NOMO-1 (cell line): ENCODE measurements at regions not wholly inside any gene's neighbourhood (a gene's known extent, or its start where the extent isn't known, plus 50 kb on each side); places are given as distances from the start of the nearest gene placed in this dataset.
A peak's percentile ranks its signal among the peaks of the same experiment; 100 is the strongest.

Experiments
- DNase-seq, 2 experiments: peaks; one replicate each; lab custom pipeline; 2025; ENCODE audit not compliant: unreplicated experiment in 2 of 2; lab: John Stamatoyannopoulos, UW

DNA sequence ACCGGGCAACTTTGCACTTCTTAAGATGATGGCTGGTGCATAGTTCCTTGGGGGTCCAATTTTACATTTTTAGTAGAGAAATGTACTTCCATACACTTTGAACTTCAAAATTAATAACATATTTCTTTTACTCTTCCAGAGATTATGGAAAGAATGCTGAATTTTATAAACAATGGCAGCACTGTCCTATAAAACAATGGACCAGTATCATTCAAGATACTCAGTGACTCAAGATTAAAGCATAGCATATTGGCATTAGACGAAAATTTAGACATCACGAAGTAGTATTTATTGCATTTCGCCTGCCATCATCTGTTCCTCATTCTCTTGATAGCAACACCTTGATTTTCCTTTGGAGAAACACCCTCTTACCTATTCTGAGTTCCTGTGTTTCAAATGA is 118.3 kb upstream of the ATF7IP start:
- no peak for DNase-seq

DNA sequence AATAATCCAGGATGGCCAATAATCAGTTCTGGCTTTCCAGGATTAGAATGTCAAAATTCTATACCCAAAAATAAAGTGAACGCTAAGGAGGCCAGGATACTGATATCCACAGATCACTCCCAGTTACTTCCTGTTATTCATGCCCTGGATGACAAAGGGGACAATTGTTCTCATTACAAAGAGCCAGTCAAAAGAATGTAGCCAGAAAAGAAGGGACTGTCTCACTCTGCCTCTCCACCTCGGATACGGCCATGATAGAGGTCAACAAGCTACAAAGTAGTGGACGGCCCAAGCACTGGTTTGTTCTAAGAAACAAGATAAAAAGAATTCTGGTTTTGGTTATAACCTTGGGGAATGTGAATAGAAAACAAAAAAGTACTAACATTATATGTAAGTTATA is 116.1 kb upstream of the ATF7IP start:
- DNase-seq, result no peak

DNA sequence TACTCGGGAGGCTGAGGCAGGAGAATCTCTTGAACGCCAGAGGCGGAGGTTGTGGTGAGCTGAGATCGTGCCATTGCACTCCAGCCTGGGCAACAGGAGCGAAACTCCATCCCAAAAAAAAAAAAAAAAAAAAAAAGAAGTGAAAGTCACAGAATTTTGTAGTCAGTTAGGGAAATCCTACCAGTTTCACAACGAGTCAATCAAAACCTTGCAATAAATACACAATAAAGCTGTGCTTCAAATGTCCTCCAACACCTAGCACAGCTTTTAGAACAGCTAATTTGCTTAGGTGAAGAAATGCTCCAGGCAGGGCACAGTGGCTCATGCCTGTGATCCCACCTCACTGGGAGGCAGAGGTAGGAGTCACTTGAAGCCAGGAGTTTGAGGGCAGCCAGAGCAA is 112.8 kb upstream of the ATF7IP start:
- peak in 1 of 2 experiments; percentile 40 for DNase-seq

DNA sequence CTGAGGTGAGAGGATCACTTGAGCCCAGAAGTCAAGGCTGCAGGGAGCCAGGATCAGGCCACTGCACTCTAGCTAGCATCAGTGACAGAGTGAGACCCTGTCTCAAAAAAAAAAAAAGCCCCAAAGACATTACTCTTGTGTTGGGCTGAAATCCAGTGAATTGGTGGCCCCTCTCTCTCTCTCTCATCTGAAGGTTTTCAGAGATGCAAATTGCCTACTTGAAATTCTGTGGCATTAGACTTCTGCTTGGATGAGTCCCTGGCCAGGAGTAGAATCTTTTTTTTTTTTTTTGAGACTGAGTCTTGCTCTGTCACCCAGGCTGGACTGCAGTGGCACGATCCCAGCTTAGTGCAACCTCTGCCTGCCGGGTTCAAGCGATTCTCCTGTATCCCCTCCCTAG is 112.0 kb upstream of the ATF7IP start:
- no peak for DNase-seq

- no peak for DNase-seq
These were observed 110.7 kb upstream of the ATF7IP start for GRCh38 chr12:14254781-14255180.

GRCh38 chr12:14256121-14256520 is 109.4 kb upstream of the ATF7IP start:
- no peak for DNase-seq

DNA sequence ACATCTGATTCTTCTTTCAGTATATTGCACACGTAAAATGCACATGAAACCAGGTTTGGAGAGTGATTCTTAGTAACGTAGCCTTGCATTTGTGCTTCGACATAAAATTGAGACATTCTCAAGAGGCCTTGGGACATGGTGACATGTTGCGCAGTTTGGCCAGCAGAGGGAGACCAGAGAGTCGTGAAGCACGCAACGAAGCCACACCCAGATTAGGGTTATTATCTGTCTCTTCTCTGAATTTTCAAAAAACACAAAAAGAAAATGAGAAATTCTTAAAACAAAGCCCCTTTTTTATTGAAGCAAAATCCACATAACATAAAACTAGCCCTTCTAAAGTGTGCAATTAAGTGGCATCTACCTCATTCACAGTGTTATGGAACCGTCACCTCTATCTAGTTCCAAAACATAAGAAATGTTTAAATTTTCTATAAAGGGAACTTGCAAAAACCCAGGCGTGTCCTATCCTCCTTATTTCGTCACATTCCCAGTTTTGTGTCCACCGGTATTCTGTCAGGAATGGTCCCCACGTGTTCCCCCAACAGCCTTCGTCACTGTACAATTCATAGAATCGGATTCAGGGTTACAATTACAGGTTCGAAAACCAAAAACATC is 108.8 kb upstream of the ATF7IP start:
- peak; percentile 37 to 67 for DNase-seq

GRCh38 chr12:14257303-14257733 is 108.2 kb upstream of the ATF7IP start:
- DNase-seq, result no peak

- DNase-seq, result no peak
These were observed 107.5 kb upstream of the ATF7IP start for GRCh38 chr12:14257734-14258574.

DNA sequence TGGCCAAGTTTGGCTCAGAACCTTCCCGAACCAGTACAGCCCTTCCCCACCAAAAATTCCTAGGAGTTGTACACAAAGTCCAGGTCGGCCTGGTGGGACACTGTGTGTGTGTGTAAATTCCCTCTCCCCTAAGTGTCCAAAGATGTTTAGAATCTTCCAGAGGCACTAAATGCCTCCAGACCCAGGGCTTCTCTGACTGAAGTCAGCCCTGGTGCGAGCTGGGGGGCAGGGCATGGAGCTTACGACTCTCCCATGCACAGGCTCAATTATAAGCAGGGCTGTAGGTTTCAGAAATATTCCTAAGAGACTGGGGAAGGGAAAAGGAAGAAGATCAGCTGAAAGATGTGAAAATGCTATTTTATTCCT is 106.9 kb upstream of the ATF7IP start:
- DNase-seq, result no peak

DNA sequence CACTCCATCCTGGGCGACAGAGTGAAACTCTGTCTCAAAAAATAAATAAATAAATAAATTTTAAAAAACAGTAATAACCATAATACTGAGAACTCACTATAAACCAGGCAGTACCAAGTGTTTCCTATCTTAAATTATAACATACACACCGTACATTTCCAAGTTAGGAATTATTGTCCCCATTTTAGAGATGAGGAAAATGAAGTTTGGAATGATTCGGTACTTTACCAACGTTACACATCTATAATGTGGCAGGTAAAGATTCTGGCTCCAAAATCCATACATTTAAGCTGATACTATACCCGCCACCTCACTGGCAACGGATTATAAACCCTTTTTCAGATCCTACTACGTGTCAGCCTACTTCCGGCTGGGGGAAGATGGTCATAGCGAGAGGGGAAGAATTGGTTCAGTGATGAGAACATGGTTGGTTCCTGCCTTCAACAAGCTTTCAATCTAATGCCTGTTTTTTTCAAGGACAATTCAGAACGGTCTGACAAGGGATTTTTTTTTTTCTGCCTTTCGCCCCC is 105.9 kb upstream of the ATF7IP start:
- no peak for DNase-seq

- peak in 1 of 2 experiments; percentile 40 for DNase-seq
These were observed 105.2 kb upstream of the ATF7IP start for GRCh38 chr12:14260011-14260993.

- no peak for DNase-seq
These were observed 104.4 kb upstream of the ATF7IP start for GRCh38 chr12:14261096-14261495.

- no peak for DNase-seq
These were observed 103.6 kb upstream of the ATF7IP start for GRCh38 chr12:14261861-14262260.

- DNase-seq, result no peak
These were observed 102.5 kb upstream of the ATF7IP start for GRCh38 chr12:14262771-14263511.

GRCh38 chr12:14263742-14264141 is 101.7 kb upstream of the ATF7IP start:
- no peak for DNase-seq

- DNase-seq, result no peak
These were observed 101.2 kb upstream of the ATF7IP start for GRCh38 chr12:14264316-14264715.

DNA sequence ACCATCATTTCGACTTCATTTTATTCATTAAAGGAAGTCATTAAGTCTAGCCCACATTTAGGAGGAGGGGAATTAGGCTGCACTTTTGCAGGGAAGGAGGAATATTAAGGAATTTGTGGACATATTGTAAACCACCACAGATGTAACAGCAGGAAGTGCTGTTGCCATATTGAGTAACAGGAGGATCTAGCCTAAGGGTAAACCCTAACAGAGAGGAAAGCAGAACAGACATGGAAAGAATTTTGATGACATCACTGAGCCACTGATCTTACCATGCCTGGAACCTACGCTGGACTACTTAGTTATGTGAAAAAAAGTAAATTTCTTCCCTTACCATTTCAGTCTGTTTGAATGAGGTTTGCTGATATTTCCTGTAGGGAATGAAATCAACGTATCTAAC is 100.7 kb upstream of the ATF7IP start:
- DNase-seq, result peak in 1 of 2 experiments; percentile 11

DNA sequence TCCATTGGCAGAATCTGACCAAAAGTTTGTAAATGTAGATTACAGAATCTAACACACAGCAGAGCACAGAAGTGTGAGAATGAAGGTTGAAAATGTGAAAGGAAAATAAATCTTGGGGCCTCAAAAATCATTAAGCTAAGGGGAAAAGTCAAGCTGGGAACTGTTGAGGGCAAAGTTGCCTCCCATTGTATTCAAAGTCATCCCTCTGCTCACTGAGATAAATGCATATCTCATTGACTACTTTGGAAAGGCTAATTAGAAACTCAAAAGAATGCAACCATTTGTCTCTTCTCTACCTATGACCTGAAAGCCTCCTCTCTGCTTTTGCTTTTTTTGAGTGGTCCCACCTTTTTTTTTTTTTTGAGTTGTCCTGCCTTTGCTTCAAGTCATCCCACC is 97.4 kb upstream of the ATF7IP start:
- no peak for DNase-seq

GRCh38 chr12:14270392-14270791 is 95.1 kb upstream of the ATF7IP start:
- no peak for DNase-seq
